Lung (tissue), 11 donors: ENCODE measurements at regions not wholly inside any gene's neighbourhood (a gene's known extent, or its start where the extent isn't known, plus 50 kb on each side); places are given as distances from the start of the nearest gene placed in this dataset.

Experiments
- ATAC-seq: fragments of 200-7000 bp; cut with Tn5 transposase; one replicate; pipeline ENCODE4 v1.9.1; 2020; ENCODE audit warnings: moderate number of reproducible peaks; ENCODE audit not compliant: insufficient read depth, low FRiP score
- DNase-seq, 3 donors: peaks; one replicate each; pipeline ENCODE4 v3.0.0-alpha.2; 2013 to 2017
- H3K27ac ChIP-seq, 2 donors: one replicate each; pipeline ENCODE4 v1.5.1; 2013; ENCODE audit warnings: mild to moderate bottlenecking in 2 of 2, moderate library complexity in 2 of 2, control low read depth in 1 of 2, inconsistent platforms in 1 of 2, low read depth in 1 of 2, low read length in 1 of 2
- H3K27me3 ChIP-seq, 3 donors: one replicate each; pipeline ENCODE4 v1.5.1; 2013; ENCODE audit warnings: low read length in 2 of 3; ENCODE audit not compliant: control insufficient read depth in 3 of 3, insufficient read depth in 3 of 3
- H3K36me3 ChIP-seq, 4 donors: one replicate each; pipeline ENCODE4 v1.5.1; 2013; ENCODE audit warnings: low read length in 4 of 4, mild to moderate bottlenecking in 1 of 4, moderate library complexity in 1 of 4; ENCODE audit not compliant: control insufficient read depth in 4 of 4, insufficient read depth in 4 of 4
- H3K4me1 ChIP-seq, 5 donors: one replicate each; pipeline ENCODE4 v1.5.1; 2013; ENCODE audit warnings: low read length in 5 of 5, mild to moderate bottlenecking in 2 of 5, moderate library complexity in 1 of 5; ENCODE audit not compliant: control insufficient read depth in 5 of 5, insufficient read depth in 5 of 5
- H3K4me3 ChIP-seq: one replicate; pipeline ENCODE4 v1.5.1; 2013; ENCODE audit warnings: mild to moderate bottlenecking, control low read depth, moderate library complexity
- H3K9ac ChIP-seq, 2 donors: one replicate each; pipeline ENCODE4 v1.5.1; 2013; ENCODE audit warnings: low read length in 2 of 2, control low read depth in 1 of 2; ENCODE audit not compliant: insufficient read depth in 1 of 2
- H3K9me3 ChIP-seq, 4 donors: one replicate each; pipeline ENCODE4 v1.5.1; 2013; ENCODE audit warnings: low read length in 3 of 4, mild to moderate bottlenecking in 1 of 4, moderate library complexity in 1 of 4; ENCODE audit not compliant: control insufficient read depth in 4 of 4, insufficient read depth in 3 of 4
- WGBS, 2 donors: extraction: QIAGEN DNeasy Blood & Tissue Kit; methylation state at CpG; one replicate each; pipeline ENCODE4 v1.1.7; 2013; 5-methylcytosine and 5-hydroxymethylcytosine counted together
- TF ChIP-seq, protein P1 (sequence below): IDR thresholded peaks from 2 replicates; pipeline ENCODE4 v1.5.1; 2012; ENCODE audit warnings: mild to moderate bottlenecking; ENCODE audit errors: control extremely low read depth, extremely low read depth
- donor health status: control.
- donor health status: control.
- donor health status: Bipolar disorder and iron deficiency.
- donor health status: healthy.
- donor health status: DM: yes; HTN: yes; CAD: no.

DNA sequence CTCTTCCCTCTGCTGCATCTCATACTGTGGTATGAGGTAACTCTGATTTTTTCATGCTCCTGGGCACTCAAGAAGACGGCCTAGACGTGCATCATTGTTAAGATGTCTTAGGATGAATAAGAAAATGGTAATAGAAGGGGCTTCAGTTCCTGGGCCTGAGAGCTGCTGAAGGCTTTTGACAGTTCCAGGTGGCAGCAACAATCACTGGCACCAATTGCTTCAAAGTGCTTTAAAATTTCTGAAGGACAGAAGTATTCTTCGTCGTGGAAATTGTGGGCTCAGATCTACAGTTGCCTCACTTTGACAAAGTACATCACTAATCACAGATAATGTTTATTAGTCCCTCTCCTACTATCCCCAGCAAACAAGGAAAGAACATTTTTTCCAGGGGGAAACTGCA, 536.6 kb upstream of the CAMK1G start:
- 87 to 92% methylated on average over 4 of the region's 4 CpGs for WGBS, 2 donors
- ATAC-seq (no peak), DNase-seq (no peak)
- Histone ChIP-seq H3K9ac (no peak overlapping the region), H3K27me3 (no peaks in the 10 kb centered on the region), H3K4me1 (peaks cover 0 to 3% (median 0%) of the 10 kb centered on the region in 5 donors), H3K4me3 (no peak overlapping the region), H3K9me3 (no peaks in the 10 kb centered on the region), H3K36me3 (no peaks in the 10 kb centered on the region), H3K27ac (no peak overlapping the region)
- TF ChIP-seq, protein P1, sequence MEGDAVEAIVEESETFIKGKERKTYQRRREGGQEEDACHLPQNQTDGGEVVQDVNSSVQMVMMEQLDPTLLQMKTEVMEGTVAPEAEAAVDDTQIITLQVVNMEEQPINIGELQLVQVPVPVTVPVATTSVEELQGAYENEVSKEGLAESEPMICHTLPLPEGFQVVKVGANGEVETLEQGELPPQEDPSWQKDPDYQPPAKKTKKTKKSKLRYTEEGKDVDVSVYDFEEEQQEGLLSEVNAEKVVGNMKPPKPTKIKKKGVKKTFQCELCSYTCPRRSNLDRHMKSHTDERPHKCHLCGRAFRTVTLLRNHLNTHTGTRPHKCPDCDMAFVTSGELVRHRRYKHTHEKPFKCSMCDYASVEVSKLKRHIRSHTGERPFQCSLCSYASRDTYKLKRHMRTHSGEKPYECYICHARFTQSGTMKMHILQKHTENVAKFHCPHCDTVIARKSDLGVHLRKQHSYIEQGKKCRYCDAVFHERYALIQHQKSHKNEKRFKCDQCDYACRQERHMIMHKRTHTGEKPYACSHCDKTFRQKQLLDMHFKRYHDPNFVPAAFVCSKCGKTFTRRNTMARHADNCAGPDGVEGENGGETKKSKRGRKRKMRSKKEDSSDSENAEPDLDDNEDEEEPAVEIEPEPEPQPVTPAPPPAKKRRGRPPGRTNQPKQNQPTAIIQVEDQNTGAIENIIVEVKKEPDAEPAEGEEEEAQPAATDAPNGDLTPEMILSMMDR, result no peak

DNA sequence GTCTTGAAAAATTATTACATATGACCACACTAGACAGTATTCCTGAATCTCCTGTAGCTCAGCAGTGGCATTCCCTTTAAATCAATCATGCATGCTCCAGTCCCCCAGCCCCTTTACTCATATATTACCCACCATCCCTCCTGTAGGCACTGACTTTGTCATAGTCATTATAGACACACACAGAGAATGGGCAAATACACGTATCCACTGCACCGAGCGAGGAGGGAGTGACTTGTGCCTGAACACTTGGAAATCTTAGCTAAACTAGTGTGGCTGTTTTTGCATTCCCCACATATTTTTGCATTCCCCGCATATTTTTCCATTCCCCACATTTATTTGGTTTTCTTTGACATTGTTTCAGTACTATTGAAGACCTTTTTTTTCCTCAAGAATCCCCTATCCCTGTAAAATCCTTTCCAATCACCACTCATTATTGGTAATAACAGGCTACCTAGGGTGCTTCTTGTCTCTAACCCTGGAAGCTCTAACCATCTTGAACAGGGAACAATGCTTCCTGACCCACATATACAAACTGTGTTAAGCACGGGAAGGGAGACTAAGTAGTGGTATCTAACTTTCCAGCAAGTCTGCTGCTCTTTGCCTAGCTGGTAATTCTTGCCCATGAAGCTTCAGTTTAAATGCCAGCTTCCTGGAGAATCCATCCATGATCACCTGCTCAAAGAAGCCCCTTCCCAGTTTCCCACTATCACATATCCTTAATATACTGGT, 534.4 kb upstream of the CAMK1G start:
- H3K27ac ChIP-seq, result no peak overlapping the region
- no peak for ATAC-seq
- TF ChIP-seq, protein P1, result no peak
- DNase-seq, result peak in 2 of 3 donors; percentile 8 to 27
- H3K36me3 ChIP-seq, result no peaks in the 10 kb centered on the region
- WGBS, 2 donors, result 57 to 78% methylated on average over 5 of the region's 5 CpGs
- no peaks in the 10 kb centered on the region for H3K9me3 ChIP-seq
- H3K4me3 ChIP-seq, result no peak overlapping the region
- H3K4me1 ChIP-seq, result peaks cover 0 to 3% (median 0%) of the 10 kb centered on the region in 5 donors
- no peaks in the 10 kb centered on the region for H3K27me3 ChIP-seq
- H3K9ac ChIP-seq, result no peak overlapping the region

DNA sequence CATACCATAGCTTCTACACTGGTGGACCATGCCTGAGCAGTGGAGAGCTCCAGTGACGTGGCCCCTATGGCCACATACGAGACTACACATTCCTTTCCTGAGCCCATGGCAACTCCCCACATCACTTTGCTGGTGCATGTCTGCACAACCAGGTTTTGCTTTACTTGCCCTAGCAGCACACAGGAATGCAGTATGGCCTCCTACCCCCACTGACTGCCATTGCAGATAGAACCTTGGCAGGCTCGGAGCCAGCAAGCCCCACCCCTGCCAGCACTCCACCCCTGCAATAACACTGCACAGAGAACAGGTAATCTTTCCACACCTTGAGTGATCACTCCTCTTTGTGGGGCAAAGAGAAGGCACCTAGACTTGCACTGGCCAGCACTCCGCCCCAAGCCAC, 531.9 kb upstream of the CAMK1G start:
- H3K27me3 ChIP-seq, result no peaks in the 10 kb centered on the region
- ATAC-seq (no peak), DNase-seq (no peak)
- H3K9me3 ChIP-seq, result peaks cover 0 to 3% (median 1%) of the 10 kb centered on the region in 4 donors
- H3K36me3 ChIP-seq, result no peaks in the 10 kb centered on the region
- H3K4me1 ChIP-seq, result peaks cover 0 to 3% (median 0%) of the 10 kb centered on the region in 5 donors
- H3K27ac ChIP-seq, result no peak overlapping the region
- WGBS, 2 donors, result 87 to 89% methylated on average over 4 of the region's 4 CpGs
- TF ChIP-seq, protein P1, result no peak
- no peak overlapping the region for H3K4me3 ChIP-seq
- H3K9ac ChIP-seq, result no peak overlapping the region
